22Rv1 (cell line): ENCODE measurements at regions not wholly inside any gene's neighbourhood (a gene's known extent, or its start where the extent isn't known, plus 50 kb on each side); places are given as distances from the start of the nearest gene placed in this dataset.

Experiments used
- CTCF ChIP-seq: fragments of 450-650 bp; IDR thresholded peaks from 2 replicates; pipeline ENCODE4 v1.5.1; 2017; ENCODE audit warnings: mild to moderate bottlenecking
- ZFX ChIP-seq: fragments of 450-650 bp; IDR thresholded peaks from 2 replicates; pipeline ENCODE4 v1.6.1; 2017; ENCODE audit warnings: antibody characterized with exemption, borderline replicate concordance

GRCh38 chr1:17924578-17924977 lies 169.4 kb downstream of the ACTL8 start:
- TF ChIP-seq CTCF (no peak), ZFX (no peak)
